HL-60 (cell line): ENCODE measurements at regions not wholly inside any gene's neighbourhood (a gene's known extent, or its start where the extent isn't known, plus 50 kb on each side); places are given as distances from the start of the nearest gene placed in this dataset.

ENCODE experiments used
- DNase-seq, 2 experiments: peaks; one replicate each; pipeline ENCODE4 v3.0.0-alpha.2; 2010 to 2020; ENCODE audit warnings: low read depth in 1 of 2, low spot score in 1 of 2
- H3K27ac ChIP-seq: fragments of 250-450 bp; sonication (Bioruptor Pico); replicated peaks from 2 replicates; pipeline ENCODE4 v1.5.1; 2020; ENCODE audit warnings: mild to moderate bottlenecking, moderate library complexity
- H3K27me3 ChIP-seq: fragments of 250-450 bp; sonication (Bioruptor Pico); 2 replicates; pipeline ENCODE4 v1.5.1; 2021; ENCODE audit warnings: mild to moderate bottlenecking, moderate library complexity; ENCODE audit not compliant: insufficient read depth, poor library complexity, severe bottlenecking
- H3K4me3 ChIP-seq: replicated peaks from 2 replicates; pipeline ENCODE4 v1.5.1; 2011; ENCODE audit warnings: mild to moderate bottlenecking, control low read depth, low read length; ENCODE audit not compliant: insufficient read depth
- CTCF ChIP-seq: IDR thresholded peaks from one replicate; pipeline ENCODE4 v1.5.1; 2011; ENCODE audit warnings: low read length, control low read depth, inconsistent platforms; ENCODE audit not compliant: insufficient read depth
- GABPA ChIP-seq: IDR thresholded peaks from 2 replicates; pipeline ENCODE4 v1.6.1; 2012; ENCODE audit warnings: low read depth
- POLR2AphosphoS5 ChIP-seq: IDR thresholded peaks from 2 replicates; pipeline ENCODE4 v1.6.1; 2012; ENCODE audit warnings: low read depth
- REST ChIP-seq: IDR thresholded peaks from 2 replicates; pipeline ENCODE4 v1.6.1; 2012; ENCODE audit warnings: low read depth; ENCODE audit not compliant: insufficient replicate concordance
- SPI1 ChIP-seq: IDR thresholded peaks from 2 replicates; pipeline ENCODE4 v1.6.1; 2012; ENCODE audit warnings: low read depth, mild to moderate bottlenecking, borderline replicate concordance

- TF ChIP-seq REST (no peak), POLR2AphosphoS5 (no peak), SPI1 (no peak), GABPA (no peak), CTCF (no peak)
- H3K27ac ChIP-seq: no peak overlapping the region
Observed at GRCh38 chr13:29922896-29923295, 72.5 kb upstream of the UBL3 start.

DNA sequence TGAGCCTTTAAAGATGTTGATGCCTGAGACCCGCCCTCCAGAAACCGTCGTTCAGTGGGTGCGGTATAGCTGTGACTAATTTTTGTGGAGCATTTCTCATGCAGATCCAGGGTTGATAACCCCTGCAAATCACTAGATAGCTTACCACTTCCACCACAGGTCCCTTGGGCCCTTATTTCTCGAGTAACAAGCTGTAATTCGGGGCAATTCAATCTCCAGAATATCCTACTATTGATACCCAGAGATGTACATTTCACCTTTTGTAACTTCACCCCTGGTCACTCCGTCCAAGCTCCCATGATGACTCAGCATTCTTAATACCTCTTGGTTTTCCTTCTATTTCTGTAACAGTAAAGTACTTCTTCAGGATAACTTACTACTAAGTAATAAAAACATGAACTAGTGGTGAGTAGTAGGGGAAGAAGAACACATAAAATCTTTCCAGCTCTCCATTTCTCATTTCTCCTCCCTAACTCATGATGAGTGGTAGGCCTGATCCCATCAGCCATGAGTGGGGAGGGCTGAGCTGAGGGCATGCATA, 71.9 kb upstream of the UBL3 start:
- no peaks in the 10 kb centered on the region for H3K27me3 ChIP-seq
- no peak for DNase-seq
- H3K27ac ChIP-seq: no peak overlapping the region
- TF ChIP-seq REST: no peak
- no peak for TF ChIP-seq SPI1
- no peak for TF ChIP-seq CTCF
- TF ChIP-seq POLR2AphosphoS5: no peak
- TF ChIP-seq GABPA: no peak
- H3K4me3 ChIP-seq: no peak overlapping the region

More at GRCh38 chr13:29922896-29923295, 72.5 kb upstream of the UBL3 start:
- DNase-seq: no peak
- Histone ChIP-seq H3K4me3 (no peak overlapping the region), H3K27me3 (no peaks in the 10 kb centered on the region)

DNA sequence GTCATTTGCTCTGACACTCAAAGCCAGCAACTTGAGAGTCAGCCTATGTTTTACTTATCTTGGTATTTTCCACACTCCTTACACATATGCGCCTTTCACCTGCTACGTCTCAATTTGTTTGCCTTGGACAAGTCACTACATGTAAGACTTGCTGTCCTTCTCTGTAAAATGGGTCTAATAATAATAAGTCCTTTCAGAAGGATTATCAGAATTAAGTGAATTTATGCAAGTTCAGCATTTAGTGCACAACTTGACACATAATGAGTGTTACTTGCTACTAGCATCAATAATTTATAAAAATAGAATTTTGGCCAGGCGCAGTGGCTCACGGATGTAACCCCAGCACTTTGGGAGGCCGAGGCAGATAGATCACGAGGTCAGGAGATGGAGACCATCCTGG, 71.1 kb upstream of the UBL3 start:
- TF ChIP-seq CTCF (no peak), REST (no peak), SPI1 (no peak), GABPA (no peak)

More for the DNA sequence above, 71.1 kb upstream of the UBL3 start:
- Histone ChIP-seq H3K27me3 (no peaks in the 10 kb centered on the region), H3K4me3 (no peak overlapping the region), H3K27ac (no peak overlapping the region)
- DNase-seq: no peak
